ENCODE measurements at regions not wholly inside any gene's neighbourhood (a gene's known extent, or its start where the extent isn't known, plus 50 kb on each side); places are given as distances from the start of the nearest gene placed in this dataset.

DNA sequence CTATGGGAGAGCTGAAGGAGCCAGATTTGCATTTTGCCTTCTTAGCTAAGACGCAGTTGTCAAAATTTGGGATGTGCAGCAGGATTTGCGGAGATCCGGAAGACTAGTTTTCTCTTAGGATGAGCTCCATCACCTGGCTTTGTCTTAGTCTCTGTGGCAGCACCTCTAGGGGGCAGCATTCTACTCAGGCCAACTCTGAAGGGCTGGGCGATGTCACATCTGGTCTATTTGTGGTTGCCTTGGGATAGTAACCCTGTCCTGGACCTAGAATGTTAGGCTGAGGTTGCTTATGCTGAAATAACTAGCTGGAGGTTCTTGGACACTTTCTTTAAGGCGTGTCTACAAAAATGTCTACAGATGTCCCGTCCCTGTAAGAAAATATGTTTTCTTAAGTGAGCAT is 116.2 kb downstream of the FAT3 start:
- DNase-seq, result peak; percentile 5 to 24
- TF ChIP-seq POLR2A (IDR thresholded peaks at IDR 0.05; ENCODE audit: low read length) (no peak), GATA1 (IDR thresholded peaks at IDR 0.05; ENCODE audit: low read depth, low read length) (no peak)

GRCh38 chr11:92342034-92342720 is 117.6 kb downstream of the FAT3 start:
- no peak for DNase-seq
- no peak for TF ChIP-seq GATA1 (IDR thresholded peaks at IDR 0.05; ENCODE audit: low read depth, low read length)
- TF ChIP-seq POLR2A (IDR thresholded peaks at IDR 0.05; ENCODE audit: low read length), result no peak

- TF ChIP-seq GATA1 (IDR thresholded peaks at IDR 0.05; ENCODE audit: low read depth, low read length), result no peak
- no peak for DNase-seq
These were observed 118.3 kb downstream of the FAT3 start for GRCh38 chr11:92342886-92343285.

DNA sequence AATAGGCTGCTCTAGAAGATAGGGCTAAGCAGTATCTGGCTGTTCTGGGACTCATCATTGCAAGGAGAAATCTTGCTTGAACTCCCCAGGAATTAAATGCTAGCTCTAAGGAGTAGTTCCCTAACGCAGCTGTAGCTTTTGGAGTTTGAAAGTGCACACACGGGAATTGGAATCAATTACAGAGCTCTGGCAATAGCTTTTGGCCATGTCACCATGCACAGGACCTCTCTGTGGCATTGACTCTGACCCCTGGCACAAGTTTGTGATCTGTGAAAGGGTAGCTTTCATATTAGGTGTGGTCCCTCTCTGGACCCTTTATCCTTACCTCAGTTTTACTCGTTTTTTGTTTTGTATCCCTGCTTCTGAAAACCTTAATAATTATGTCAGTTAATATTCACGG is 121.6 kb downstream of the FAT3 start:
- no peak for DNase-seq
- no peak for TF ChIP-seq GATA1 (IDR thresholded peaks at IDR 0.05; ENCODE audit: low read depth, low read length)
- no peak for TF ChIP-seq POLR2A (IDR thresholded peaks at IDR 0.05; ENCODE audit: low read length)

DNA sequence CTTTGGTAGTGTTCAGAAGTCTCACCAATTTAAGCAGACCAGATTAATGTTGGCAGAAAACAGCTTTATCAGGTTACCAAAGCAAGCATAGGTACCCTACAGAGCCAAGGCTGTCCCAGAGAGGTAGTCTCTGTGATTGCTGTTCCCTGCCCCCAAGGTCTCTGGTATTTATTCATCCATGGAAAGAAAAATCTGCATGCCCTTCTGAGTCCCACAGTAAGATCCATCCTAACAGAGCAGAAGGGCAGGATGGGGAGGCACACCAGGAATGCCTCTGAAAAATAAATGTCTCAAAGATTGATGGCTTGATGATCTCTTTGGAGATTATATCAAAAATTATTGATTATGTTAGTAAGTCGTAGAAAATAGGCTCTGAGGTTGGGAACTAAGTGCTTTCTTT is 122.8 kb downstream of the FAT3 start:
- TF ChIP-seq POLR2A (IDR thresholded peaks at IDR 0.05; ENCODE audit: low read length), result no peak
- no peak for TF ChIP-seq GATA1 (IDR thresholded peaks at IDR 0.05; ENCODE audit: low read depth, low read length)
- no peak for DNase-seq

DNA sequence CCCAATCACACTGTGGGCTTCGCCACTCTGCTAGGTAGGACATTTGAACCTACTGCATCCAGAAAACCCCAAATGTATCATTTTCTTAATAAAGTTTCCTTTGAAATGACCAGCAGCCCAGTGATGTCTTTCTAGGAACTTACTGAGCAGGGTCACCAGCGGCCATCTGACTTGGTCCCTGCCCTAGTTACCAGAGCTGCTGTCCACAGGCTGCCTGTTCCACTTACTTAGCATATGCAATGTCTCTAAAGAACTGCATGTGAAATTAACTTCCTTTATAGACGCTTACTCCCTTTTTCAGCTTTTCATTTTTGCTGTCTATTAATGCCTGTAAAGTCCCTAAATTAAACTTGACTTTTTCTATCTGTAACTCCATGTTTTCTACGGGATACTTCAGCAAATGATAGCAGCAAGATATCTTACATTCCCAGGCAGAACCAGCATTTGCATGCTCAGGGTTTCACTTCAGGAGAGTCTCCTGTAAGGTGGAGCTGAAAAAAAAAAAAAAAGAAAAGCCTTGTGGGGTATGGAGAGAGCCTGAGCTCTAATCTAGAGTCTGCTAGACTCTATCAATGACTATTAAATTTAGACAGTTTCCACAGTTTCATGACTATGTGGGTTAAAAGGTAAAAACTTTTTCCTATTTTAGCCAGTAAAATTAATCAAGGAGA is 125.0 kb downstream of the FAT3 start:
- no peak for DNase-seq
- no peak for TF ChIP-seq POLR2A (IDR thresholded peaks at IDR 0.05; ENCODE audit: low read length)
- no peak for TF ChIP-seq GATA1 (IDR thresholded peaks at IDR 0.05; ENCODE audit: low read depth, low read length)

GRCh38 chr11:92357344-92357743 is 132.7 kb downstream of the FAT3 start:
- DNase-seq, result no peak
- no peak for TF ChIP-seq POLR2A (IDR thresholded peaks at IDR 0.05; ENCODE audit: low read length)
- TF ChIP-seq GATA1 (IDR thresholded peaks at IDR 0.05; ENCODE audit: low read depth, low read length), result no peak

GRCh38 chr11:92357841-92358240 is 133.2 kb downstream of the FAT3 start:
- TF ChIP-seq POLR2A (IDR thresholded peaks at IDR 0.05; ENCODE audit: low read length) (no peak), GATA1 (IDR thresholded peaks at IDR 0.05; ENCODE audit: low read depth, low read length) (no peak)
- no peak for DNase-seq

DNA sequence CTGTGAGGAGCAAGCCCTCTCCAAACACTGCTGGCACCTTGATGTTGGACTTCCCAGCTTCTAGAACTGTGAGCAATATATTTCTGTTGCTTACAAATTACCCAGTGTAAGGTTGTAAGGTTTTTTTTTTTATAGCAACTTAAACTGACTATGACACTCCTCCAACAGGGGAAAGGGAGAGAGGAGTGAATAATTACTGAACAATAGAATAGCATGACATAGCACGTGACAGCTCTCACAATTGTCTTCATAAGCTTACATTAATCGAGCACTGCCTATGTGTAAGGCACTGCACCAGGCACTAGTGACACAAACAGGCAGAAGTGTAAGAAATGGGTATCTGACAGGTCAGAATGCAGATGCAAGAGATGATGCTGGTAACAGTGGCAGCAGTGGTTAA is 136.9 kb downstream of the FAT3 start:
- TF ChIP-seq POLR2A (IDR thresholded peaks at IDR 0.05; ENCODE audit: low read length) (no peak), GATA1 (IDR thresholded peaks at IDR 0.05; ENCODE audit: low read depth, low read length) (no peak)
- no peak for DNase-seq

DNA sequence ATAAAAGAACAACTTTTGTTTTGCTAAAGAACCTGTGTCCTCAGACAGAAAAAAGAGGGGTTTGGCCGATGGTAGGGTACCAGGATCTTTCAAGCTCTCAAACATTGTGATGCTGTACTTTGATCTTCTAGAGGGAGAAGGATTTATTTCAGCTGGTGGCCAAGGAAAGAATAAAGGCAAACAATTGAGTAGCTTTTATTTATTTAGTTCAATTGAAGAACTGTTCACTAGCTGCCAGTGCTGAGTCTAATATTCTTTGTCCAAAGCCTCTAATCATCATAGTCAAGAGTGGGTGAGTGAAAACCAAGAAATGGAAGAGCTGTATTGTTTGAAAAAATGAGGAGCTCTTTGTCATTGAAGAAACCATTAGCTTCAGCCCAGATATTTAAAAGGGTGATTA is 138.4 kb downstream of the FAT3 start:
- TF ChIP-seq GATA1 (IDR thresholded peaks at IDR 0.05; ENCODE audit: low read depth, low read length) (no peak), POLR2A (IDR thresholded peaks at IDR 0.05; ENCODE audit: low read length) (no peak)
- no peak for DNase-seq

GRCh38 chr11:92364177-92364576 is 139.6 kb downstream of the FAT3 start:
- no peak for DNase-seq
- TF ChIP-seq POLR2A (IDR thresholded peaks at IDR 0.05; ENCODE audit: low read length) (no peak), GATA1 (IDR thresholded peaks at IDR 0.05; ENCODE audit: low read depth, low read length) (no peak)

DNA sequence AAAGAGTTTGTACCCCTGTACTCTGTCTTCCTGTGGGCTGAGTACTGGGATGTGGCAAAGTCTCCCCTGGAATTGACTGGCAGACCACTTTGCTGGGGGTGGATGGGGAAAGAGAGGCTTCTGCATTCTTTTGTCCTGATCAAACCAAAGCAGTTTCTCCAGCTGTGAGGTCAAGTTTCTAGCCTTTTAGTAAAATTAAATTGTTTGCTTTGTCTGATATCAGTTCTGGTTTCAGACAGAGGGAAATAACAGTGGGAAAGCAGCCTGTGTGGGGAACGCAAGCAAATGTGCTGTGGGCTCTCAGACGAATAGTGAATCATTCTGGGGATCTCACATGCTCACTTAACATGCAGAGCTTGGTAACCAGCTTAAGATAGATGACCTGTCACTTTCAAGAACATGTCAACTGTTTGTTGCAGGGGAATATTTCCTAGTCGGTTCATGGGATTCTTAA is 151.6 kb downstream of the FAT3 start:
- TF ChIP-seq POLR2A (IDR thresholded peaks at IDR 0.05; ENCODE audit: low read length) (no peak), GATA1 (IDR thresholded peaks at IDR 0.05; ENCODE audit: low read depth, low read length) (no peak)

DNA sequence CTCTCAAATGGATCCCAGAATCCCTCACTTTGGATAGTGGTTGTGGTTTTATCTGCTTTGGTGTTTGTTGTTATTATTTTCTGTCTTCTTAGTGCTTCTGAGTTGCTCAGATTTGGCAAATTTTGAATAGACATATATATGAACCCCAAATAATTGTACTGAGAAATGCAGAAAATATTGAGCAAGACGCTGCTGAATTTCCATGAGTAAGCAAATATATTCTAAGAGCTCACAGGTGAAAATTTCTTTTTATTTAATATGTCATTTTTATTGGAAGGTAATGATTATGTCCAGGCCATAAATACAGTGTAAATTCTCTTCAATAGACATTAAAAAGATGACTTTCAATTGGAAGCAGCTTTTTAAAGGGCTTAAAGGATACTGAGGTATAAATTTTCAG is 152.1 kb downstream of the FAT3 start:
- TF ChIP-seq POLR2A (IDR thresholded peaks at IDR 0.05; ENCODE audit: low read length) (no peak), GATA1 (IDR thresholded peaks at IDR 0.05; ENCODE audit: low read depth, low read length) (no peak)
- no peak for DNase-seq

More for the DNA sequence above, 151.6 kb downstream of the FAT3 start:
- no peak for DNase-seq

- DNase-seq, result no peak
- TF ChIP-seq GATA1 (IDR thresholded peaks at IDR 0.05; ENCODE audit: low read depth, low read length), result no peak
These were observed 156.3 kb downstream of the FAT3 start for GRCh38 chr11:92380882-92381281.

DNA sequence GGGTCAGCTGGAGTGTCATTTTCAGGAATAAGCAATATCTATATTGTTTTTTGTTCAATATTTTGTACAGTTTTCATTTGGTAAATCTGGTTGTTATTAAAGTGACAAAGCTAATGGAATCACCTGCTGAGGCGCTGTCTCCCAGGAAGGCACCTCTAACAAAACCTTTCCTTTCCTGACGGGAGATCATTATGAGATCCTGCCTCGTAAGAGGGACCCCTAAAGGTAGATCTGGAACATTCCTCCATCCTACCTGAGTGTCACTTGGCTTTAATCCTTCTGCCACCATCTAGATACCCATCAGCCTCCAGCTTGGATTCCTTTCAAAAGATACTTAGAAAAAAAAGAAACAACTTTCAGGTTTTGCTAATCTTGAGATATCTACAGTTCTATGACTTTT is 157.7 kb downstream of the FAT3 start:
- no peak for TF ChIP-seq POLR2A (IDR thresholded peaks at IDR 0.05; ENCODE audit: low read length)
- no peak for TF ChIP-seq GATA1 (IDR thresholded peaks at IDR 0.05; ENCODE audit: low read depth, low read length)
- DNase-seq, result no peak
